GM18511 (cell line): ENCODE measurements at regions not wholly inside any gene's neighbourhood (a gene's known extent, or its start where the extent isn't known, plus 50 kb on each side); places are given as distances from the start of the nearest gene placed in this dataset.
"Not testable (repeated sequence)": the region's sequence is repeated elsewhere in the genome, so short reads cannot be mapped to it uniquely, and the experiment has no call there.

ENCODE experiments used
- ATAC-seq: cut with Tn5 transposase; IDR thresholded peaks from one replicate; pipeline ENCODE4 v1.9.1; 2021; ENCODE audit warnings: mild to moderate bottlenecking, moderate library complexity; ENCODE audit not compliant: unreplicated experiment

GRCh38 chr20:48012401-48012974 is 227.2 kb upstream of the SULF2 start:
- no peak for ATAC-seq

GRCh38 chr20:48011025-48011424 is 225.7 kb upstream of the SULF2 start:
- no peak for ATAC-seq

GRCh38 chr20:48010623-48011022 is 225.3 kb upstream of the SULF2 start:
- ATAC-seq: no peak

GRCh38 chr20:48008850-48009515 is 223.7 kb upstream of the SULF2 start:
- no peak for ATAC-seq

GRCh38 chr20:48007351-48007750 is 222.1 kb upstream of the SULF2 start:
- ATAC-seq: no peak

GRCh38 chr20:48006036-48006833 is 221.0 kb upstream of the SULF2 start:
- ATAC-seq: no peak

GRCh38 chr20:48003021-48003420 is 217.7 kb upstream of the SULF2 start:
- ATAC-seq: no peak

- ATAC-seq: peak; percentile 90
Measured at GRCh38 chr20:48002517-48002970, 217.3 kb upstream of the SULF2 start.

GRCh38 chr20:47999166-47999565 is 213.9 kb upstream of the SULF2 start:
- ATAC-seq: no peak

- ATAC-seq: no peak
Measured at GRCh38 chr20:47998736-47999135, 213.5 kb upstream of the SULF2 start.

GRCh38 chr20:47995661-47996060 is 210.4 kb upstream of the SULF2 start:
- ATAC-seq: no peak

GRCh38 chr20:47993817-47994216 is 208.5 kb upstream of the SULF2 start:
- no peak for ATAC-seq

GRCh38 chr20:47993035-47993755 is 207.9 kb upstream of the SULF2 start:
- ATAC-seq: no peak

- no peak for ATAC-seq
Measured at GRCh38 chr20:47991875-47992488, 206.7 kb upstream of the SULF2 start.

- no peak for ATAC-seq
Measured at GRCh38 chr20:47990507-47991150, 205.3 kb upstream of the SULF2 start.

- no peak for ATAC-seq
Measured at GRCh38 chr20:47989957-47990356, 204.7 kb upstream of the SULF2 start.

- no peak for ATAC-seq
Measured at GRCh38 chr20:47988676-47989075, 203.4 kb upstream of the SULF2 start.

GRCh38 chr20:47985092-47985850 is 200.0 kb upstream of the SULF2 start:
- no peak for ATAC-seq

GRCh38 chr20:47984437-47984836 is 199.2 kb upstream of the SULF2 start:
- ATAC-seq: no peak

GRCh38 chr20:47983642-47984041 is 198.4 kb upstream of the SULF2 start:
- ATAC-seq: not testable (repeated sequence)
